ENCODE measurements at regions not wholly inside any gene's neighbourhood (a gene's known extent, or its start where the extent isn't known, plus 50 kb on each side); places are given as distances from the start of the nearest gene placed in this dataset.
"Not testable (repeated sequence)": the region's sequence is repeated elsewhere in the genome, so short reads cannot be mapped to it uniquely, and the experiment has no call there.

DNA sequence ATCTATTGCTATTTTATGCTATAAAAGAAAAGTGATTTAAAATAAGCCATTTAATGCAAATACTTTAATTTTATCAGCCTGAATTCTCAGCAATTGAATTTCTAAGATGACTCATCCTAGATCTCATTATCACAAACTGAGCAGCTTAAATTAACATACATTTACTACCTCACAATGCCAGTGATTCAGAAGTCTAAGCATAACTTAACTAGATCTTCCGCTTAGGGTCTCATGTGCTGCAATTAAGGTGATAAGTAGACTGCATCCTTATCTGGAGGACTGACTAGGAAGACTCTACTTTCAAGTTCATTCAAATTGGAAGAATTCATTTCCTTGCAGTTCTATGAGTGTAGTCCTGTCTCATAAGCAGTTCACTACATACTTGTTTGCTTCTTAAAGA lies 286.6 kb downstream of the COL11A1 start:
- no peak for DNase-seq

DNA sequence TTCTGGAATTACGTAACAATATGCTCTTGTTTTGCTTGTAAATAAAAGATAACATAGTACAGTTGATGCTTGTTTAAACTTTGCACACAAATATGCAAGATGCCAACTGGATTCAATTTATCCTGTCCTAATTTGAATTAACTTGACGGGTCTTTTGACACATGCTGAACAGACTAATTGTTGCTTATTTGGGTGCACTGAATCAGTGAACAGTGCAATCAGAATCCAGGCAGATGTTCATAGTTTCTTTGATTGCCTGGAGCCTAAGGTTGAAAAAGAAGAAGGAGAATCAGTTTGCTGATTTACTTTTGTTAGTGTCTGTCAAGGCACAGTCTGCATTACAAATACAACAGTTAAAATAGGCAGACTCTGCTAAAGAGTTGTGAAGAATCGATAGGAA lies 307.9 kb downstream of the COL11A1 start:
- DNase-seq = no peak

DNA sequence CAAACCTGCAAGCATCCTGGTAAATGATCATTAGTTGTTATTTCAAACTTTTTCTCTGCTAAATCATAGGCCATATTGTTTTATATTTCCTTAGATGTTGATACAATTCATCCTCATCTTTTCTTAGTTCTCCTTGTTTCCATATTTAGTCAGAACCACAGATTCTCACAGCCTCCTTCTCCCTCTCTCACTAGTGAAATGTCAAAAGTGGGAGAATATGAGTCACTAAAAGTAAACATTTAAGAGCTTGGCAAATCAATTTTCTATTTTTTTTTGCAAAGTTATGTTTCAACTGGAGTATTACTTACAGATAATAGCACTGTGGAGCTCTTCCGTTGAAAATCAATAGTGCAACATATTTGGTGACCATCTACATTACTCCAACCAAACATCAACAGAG lies 308.8 kb downstream of the COL11A1 start:
- no peak for DNase-seq

DNA sequence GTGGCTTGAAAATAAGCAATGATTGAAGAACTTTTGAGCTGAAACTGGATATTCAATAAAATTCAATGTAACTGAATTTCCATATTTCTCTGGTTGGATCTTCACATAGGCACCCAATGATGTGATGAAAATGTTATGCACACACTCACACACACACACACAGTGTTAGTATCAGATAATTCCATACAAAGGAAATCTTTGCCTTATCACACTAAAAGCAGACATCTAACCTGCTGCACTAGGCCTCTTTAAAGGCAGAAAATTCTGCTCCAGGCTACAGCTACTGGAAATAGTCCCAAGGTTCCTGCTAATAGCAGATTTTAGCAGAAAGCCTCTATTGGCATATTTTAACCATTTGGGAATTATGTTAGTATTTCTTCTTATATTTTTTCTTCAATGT lies 309.6 kb downstream of the COL11A1 start:
- no peak for DNase-seq

DNA sequence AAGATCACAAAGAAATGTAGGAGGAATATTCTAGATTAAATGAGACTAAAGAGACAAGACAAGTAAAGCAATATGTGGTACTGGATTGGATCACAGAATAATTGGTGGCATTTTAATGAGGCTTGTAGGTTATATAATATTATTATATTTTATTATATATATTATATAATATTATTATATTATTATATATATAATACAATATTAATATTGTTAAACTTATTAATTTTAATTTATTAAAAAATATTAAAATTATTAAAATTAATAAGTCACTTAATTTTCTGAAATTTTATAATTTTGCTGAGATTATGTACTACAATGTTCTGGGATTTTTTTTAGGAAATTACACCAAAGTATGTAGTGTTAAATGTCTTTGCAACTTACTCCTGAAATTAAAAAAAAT lies 311.9 kb downstream of the COL11A1 start:
- DNase-seq = no peak

DNA sequence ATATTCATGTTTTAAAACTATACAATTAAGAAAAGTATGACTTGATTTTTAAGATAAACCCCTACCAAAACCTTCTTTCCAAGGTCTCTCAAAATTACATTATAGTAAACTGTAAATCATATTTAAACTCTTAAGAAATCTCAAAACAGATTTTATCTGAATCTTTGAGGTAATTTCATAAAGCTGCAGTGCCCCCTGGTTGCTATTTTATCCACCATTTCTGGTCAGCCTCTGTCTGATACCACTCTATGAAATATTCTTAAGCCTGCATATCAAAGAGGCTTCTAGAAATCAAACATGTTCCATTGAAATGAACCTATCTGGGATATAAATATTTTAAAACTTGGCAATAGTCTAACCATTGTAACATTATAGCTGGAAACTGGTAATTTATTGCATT lies 317.3 kb downstream of the COL11A1 start:
- DNase-seq = no peak

DNA sequence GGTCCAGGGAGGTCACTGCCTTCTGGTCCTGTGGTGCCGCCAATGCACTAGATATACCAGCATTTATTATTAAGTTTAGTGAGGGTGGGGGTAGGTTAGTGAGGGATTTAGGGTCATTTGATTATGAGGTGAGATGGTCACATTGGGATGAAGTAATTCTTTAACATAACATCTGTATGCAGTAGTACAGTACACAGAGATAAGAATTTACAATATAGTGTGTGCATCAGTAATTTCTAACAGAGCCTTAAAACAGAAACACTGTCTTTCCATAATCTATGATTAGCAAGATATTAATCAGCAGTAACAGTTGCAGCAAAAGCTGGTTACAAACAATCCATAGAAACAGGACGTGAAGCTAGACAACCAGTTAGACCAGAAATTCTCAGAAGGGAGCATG lies 318.4 kb downstream of the COL11A1 start:
- DNase-seq = not testable (repeated sequence)

DNA sequence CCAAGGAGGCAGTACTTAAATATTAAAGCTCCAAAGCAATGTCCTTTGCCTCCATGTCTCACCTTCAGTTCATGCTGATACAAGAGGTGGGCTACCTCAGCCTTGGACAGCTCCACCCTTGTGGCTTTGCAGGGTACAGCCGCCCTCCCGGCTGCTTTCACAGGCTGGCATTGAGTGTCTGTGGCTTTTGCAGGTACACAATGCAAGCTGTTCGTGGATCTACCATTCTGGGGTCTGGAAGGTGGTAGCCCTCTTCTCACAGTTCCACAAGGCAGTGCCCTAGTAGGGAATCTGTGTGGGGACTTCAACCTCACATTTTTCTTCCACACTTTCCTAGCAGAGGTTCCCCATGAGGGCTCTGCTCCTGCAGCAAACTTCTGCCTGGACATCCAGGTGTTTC lies 324.8 kb downstream of the COL11A1 start:
- DNase-seq = no peak

DNA sequence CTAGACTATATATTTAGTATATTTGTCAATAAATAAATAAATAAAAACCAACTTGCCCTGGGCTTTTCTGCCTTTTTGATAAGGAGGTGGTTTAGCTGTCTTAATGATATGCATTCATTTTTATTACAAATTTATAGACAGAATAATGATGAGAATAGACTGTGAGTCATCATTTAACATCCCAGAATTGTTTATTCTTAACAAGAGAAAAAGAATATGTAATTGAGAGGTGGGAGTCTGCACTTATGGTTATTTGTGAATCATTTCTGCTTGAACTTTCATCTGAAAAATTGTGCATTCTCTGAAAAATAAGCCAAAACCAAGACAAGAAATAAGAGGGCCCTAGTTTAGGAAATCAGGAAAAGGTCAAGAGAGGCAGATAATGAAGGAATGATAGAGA lies 326.2 kb downstream of the COL11A1 start:
- DNase-seq = no peak

DNA sequence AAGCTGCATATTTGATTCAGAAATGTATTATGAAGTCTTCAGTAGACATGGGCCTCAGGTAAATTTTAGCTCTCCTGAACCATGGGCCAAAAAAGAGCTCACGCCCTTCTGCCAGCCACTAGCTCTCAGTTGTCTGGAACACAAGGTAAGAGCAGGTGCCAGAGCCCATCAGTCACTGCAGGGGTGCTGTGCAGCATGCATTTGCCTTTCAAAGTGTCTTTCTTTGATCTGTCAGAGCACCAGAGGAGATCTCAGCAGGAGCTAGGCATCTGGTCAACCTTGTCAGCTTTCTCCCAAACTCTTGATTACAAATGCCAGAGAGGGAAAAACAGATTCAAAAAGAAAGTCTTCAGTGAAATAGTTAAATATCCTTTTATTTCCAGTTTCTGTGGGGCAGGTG lies 332.3 kb downstream of the COL11A1 start:
- no peak for DNase-seq

DNA sequence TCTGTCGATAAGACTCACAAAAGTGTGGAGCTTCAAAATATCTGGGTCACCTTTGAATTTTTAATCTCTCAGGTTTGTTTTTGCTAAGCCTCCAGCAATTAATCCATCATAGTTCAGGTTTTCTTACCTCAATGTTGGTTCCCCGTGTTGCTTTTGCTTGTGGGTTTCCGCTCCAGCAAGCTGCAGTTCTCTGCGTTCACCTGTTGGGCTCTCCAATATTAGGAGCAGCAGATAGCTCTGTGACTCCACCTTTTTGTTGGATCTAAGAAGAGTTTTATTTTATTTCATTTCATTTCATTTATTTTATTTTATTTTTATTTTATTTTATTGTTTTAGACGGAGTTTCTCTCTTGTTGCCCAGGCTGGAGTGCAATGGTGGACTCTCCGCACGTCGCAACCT lies 335.5 kb downstream of the COL11A1 start:
- no peak for DNase-seq

DNA sequence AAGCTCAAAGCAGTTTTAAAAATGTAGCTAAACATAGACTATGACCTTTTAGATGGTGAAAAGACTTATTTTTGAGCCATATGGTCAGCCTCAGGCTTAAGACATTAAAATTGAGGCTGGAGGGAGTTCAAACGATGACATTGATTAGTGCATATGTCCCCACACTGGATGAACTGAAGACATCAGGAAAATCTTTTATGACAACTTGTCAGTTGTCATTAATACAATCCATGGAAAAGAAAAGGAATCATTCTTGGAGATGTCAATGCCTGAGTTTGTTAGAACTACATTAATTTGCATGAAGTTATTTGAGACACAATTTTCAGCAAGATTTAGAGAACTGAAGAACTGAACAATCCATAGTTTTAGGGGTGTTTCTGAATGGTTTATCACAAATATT lies 349.9 kb downstream of the COL11A1 start:
- no peak for DNase-seq

DNA sequence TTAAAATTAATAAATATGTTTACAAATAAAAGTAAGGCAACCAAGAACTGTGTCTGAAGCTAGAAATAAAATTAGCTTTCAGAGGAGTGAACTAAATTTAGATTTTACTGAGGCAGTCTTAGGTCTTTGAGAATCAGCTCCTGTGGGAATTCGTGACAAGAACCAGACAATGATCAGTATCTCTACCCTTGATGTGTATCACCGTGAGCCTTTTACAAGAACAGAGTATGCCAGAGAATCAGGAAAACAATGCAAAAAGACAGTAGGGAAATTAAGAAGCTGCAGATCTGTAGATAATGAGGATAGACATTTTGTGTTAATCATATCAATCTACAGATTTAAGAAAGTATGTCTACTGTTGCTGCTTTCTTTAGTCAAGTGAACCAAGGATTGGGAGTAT lies 351.0 kb downstream of the COL11A1 start:
- DNase-seq = no peak

DNA sequence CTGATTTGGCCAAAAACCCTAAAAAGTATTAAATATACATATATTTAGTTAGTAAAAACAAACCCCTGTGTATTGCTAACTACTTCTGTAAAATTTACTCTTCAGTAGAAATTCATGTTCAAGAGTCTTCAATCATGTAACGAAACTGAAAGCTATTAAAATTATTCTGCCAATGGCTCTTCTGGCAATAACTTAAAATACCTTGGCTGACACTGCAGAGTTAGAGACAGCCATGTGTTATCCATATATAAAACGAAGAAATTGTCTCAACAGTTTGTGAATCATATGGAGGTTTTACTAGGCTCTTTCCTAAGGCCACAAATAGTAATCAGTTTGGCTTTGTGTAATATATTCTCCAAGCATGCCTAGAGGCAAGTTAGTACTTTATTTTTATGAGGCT lies 357.2 kb downstream of the COL11A1 start:
- DNase-seq = no peak

DNA sequence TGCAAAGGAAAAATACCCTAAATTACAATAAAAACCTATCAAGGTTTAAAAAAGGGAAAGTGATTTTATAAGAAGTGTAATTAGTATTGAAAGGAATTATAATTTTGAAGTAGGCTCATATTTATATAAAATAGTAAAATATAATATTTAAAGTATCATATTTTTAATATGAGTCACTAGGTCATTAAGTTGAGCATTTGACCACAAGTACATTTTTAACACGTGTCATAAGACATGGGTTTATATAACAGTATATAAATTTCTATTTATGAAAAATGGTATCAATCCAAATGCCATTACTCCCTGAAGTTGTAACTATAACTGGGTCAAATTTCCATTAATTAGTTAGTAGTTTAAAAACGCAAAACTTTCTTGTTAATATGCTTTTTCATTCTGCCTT lies 365.9 kb downstream of the COL11A1 start:
- no peak for DNase-seq

DNA sequence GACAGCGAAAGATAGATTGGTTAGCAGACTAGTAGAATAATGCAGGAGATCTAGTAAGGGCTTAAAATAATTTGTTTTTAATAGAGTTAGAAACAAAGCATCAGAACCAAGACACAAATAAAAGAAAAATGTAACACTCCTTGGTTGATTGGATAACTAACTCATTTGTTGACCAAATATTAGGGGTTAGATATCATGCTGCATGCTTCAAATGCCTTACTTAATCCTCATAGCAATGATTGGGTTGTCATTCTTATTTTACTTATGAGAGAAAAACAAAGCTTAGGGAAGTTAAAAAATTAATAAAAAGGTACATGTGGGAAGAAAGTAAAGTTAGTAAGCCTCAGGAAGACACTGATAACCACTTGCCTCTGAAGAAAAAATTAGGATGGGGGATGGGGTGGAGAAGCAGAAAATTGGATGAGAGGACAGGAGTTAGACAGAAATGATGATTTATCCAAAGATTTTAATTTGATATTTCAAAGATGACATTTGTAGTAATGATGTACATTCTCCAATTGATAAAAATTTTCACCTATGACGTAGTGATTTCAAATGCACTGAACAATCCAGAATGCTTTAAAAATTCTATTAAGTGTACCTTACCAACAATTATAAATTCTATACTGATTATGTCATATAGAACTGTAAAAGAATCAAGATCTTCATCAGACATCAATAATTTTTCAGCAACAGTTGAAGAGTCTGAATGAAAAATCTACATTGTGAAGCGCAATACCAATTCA lies 374.7 kb downstream of the COL11A1 start:
- no peak for DNase-seq

DNA sequence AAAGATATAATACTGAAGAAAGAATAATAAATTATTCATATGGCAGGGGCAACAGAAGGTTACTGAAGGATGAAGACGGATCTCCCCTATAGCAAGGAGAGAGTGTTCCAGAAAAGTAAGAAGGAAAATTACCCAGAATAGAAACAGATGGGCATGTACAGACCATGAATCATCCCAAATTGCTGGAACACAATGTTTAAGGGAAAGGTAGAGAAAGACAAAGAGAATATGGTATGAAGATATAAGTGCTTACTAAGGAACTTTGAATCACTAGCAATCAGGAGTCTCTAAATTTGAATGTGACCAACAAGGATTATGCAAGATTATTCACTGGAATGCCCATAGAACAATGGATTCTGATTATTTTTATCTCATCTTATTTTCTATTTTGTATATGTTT lies 375.4 kb downstream of the COL11A1 start:
- no peak for DNase-seq

DNA sequence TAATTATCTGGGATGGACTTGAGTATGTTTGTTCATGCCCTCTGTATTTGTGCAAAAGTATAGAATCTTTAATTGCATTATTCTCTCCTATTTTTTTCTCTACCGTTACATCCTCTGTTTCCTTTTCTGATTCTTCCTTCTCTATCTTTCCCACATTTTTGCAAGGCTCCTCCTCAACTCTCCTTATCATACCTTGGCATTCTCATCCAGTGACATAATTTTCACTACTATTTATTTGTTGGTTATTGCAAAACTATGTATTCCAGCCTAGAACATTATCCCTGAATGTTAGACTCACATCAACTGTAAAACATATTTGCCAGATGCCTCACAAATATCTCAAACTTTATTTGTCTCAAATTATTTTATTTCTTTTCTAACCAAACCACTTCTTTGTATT lies 381.9 kb downstream of the COL11A1 start:
- no peak for DNase-seq

DNA sequence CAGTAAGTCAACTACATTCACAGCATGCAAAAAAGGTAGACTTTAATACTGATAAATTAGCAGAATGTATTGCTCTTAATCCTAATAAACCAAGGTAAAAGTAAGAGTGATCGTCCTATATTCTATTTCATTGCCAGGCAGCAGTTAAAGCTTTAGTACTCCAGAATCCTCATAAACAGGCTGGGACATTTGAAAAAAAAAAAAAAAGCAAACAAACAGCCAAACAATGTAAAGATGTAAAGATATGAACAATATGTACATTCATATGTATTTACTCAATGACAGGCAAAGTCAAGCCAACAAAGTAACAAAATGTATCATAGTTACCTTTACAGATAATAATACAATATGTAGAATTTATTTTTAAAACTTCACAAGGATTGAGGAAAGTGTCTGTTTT lies 383.6 kb downstream of the COL11A1 start:
- no peak for DNase-seq

DNA sequence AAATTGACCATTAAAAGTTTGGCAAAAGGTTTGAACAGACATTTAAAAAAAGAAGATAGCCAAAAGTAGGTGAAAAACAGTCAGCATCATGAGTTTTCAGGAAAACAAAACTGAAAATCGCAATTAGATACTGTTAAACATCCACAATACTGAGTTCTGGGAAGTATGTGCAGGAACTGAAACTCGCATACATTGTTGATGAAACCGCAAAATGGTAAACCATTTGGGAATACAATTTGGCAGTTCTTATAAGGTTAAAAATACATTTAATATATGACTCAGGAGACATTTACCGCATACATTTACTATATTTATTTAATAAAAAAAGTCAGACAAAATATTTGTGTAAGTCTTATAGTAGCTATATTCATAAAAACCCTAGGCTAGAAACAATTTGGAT lies 393.2 kb downstream of the COL11A1 start:
- no peak for DNase-seq

DNA sequence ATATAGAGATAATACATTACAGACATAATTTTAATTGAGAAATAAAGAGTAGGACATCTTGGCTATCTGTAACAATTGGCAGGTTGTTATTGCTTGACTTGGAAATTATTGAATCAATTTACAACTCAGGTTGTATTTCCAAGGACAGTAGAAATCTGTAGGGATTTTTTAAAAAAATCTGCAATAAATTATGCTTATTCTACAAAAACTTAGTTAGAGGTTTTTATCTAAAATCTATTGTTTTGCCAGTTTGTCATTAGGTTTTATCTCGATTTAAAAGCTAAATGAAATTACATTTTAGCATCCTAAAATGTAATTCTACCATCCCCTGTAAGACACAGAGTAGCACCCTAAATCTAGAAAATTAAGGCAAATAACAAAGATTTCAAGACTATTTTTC lies 408.8 kb downstream of the COL11A1 start:
- no peak for DNase-seq

DNA sequence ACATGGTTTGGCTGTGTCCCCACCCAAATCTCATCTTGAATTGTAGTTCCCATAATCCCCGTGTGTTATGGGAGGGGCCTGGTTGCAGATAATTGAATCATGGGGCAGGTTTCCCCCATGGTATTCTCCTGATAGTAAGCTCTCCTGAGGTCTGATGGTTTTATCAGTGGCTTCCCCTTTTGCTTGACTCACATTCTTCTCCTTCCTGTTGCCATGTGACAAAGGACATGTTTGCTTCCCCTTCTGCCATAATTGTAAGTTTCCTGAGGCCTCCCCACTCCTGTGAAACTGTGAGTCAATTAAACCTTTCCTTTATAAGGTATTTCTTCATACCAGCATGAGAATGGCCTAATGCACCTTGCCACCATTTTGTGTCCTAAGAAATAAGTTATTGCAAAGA lies 415.0 kb downstream of the COL11A1 start:
- no peak for DNase-seq

DNA sequence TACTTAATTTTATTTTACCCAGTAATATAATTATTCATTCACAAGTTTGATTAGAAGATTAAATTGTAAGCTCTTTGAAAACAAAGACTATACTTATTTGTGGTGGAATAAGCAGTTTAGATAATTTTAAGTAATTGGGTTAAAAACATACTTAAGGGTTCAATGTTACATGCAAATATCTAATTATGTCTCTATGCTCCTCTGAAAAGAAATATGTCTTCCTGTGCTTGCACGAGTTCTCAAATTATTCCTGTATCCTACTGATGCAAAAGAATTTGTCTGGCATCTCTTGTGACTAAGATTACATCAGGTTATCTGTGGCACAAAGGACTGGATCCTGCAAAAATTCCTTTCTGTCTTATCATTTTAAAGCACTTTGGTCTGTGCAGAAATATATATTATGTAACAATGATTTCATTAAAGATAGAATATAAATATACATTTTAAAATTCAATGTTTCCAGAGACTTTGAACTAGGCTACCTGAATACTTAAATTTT lies 416.7 kb downstream of the COL11A1 start:
- no peak for DNase-seq

DNA sequence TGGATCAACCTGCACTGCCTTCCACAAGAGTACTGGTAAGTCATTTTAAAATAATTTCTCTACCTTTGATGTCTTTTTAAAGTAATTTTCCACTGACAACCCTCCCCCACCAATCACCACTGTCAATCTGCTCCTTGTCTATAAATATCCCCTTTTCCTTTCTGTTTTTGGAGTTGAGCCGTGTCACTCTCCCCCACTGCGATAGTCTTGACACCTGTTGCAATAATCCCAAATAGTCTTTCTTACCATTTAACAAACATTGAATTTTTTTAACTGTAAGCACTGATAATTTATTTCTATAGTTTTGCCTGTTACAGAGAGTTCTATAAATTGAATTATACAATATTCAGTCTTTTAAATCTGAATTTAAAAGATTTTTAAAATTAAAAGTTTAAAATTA lies 420.9 kb downstream of the COL11A1 start:
- DNase-seq = no peak

DNA sequence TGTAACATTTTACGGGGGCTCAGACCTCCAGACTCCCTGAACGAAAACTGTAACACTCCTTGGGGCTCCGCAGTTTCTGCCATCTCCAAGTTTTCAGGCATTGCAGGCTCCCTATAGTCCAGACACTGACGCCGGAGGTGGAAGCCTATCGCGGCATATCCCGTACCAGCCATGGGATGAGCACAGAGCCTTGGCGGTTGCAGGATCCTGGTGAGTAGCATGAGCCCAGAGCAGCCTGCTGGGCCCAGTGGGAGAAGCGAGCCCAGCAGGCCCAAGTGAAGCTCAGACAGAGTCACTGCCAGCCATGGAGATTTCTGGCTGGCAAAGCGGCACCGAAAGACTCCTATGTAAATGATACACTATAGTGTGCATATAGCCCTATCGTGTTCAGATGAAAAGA lies 446.8 kb downstream of the COL11A1 start:
- no peak for DNase-seq

All from right kidney (tissue), 1 donor.